Tibial nerve (tissue), 4 donors: ENCODE measurements at regions not wholly inside any gene's neighbourhood (a gene's known extent, or its start where the extent isn't known, plus 50 kb on each side); places are given as distances from the start of the nearest gene placed in this dataset.

ENCODE experiments used
- DNase-seq, 2 donors: peaks; one replicate each; pipeline ENCODE4 v3.0.0-alpha.2; 2019; ENCODE audit warnings: low spot score in 2 of 2
- H3K27ac ChIP-seq, 4 donors: fragments of 200-600 bp; sonication (generic) in 3 of 4; one replicate each; pipeline ENCODE4 v1.5.1; 2017 to 2019; ENCODE audit warnings: mild to moderate bottlenecking in 1 of 4
- H3K27me3 ChIP-seq, 2 donors: fragments of 200-600 bp; sonication (generic) in 1 of 2; one replicate each; pipeline versions ENCODE4 v1.5.1 to v1.6.0; 2017 to 2019
- H3K36me3 ChIP-seq, 3 donors: fragments of 200-600 bp; sonication (generic); one replicate each; pipeline ENCODE4 v1.5.1; 2018 to 2019
- H3K4me1 ChIP-seq, 4 donors: fragments of 200-600 bp; sonication (generic) in 3 of 4; one replicate each; pipeline ENCODE4 v1.5.1; 2017 to 2019
- H3K4me3 ChIP-seq, 4 donors: fragments of 200-600 bp; sonication (generic) in 3 of 4; one replicate each; pipeline ENCODE4 v1.5.1; 2017 to 2019; ENCODE audit warnings: mild to moderate bottlenecking in 1 of 4, moderate library complexity in 1 of 4
- H3K9me3 ChIP-seq, 4 donors: fragments of 200-600 bp; sonication (generic) in 3 of 4; one replicate each; pipeline ENCODE4 v1.5.1; 2017 to 2019
- CTCF ChIP-seq, 5 experiments: fragments of 200-600 bp in 3 of 5; fragments of 450-650 bp in 2 of 5; sonication (generic) in 3 of 5; IDR thresholded peaks; one replicate each; pipeline ENCODE4 v1.5.1; 2016 to 2019; ENCODE audit warnings: antibody characterized with exemption in 5 of 5, mild to moderate bottlenecking in 3 of 5, moderate library complexity in 2 of 5
- EP300 ChIP-seq, 2 donors: sonication (generic); formaldehyde crosslinking; IDR thresholded peaks; one replicate each; pipeline ENCODE4 v1.6.1; 2017; ENCODE audit warnings: antibody characterized with exemption in 2 of 2, mild to moderate bottlenecking in 1 of 2
- POLR2A ChIP-seq, 2 donors: fragments of 450-650 bp; IDR thresholded peaks; one replicate each; pipeline ENCODE4 v1.6.1; 2017; ENCODE audit warnings: antibody characterized with exemption in 2 of 2, mild to moderate bottlenecking in 2 of 2, moderate library complexity in 2 of 2
- WGBS, 2 donors: methylation state at CpG; one replicate each; pipeline ENCODE4 v1.1.5; 2018; 5-methylcytosine and 5-hydroxymethylcytosine counted together

GRCh38 chr13:90545070-90545840 lies 802.2 kb upstream of the MIR17HG start:
- 93 to 94% methylated on average over 4 of the region's 4 CpGs for WGBS, 2 donors

GRCh38 chr13:90547272-90547790 lies 800.2 kb upstream of the MIR17HG start:
- DNase-seq = no peak
- no peak overlapping the region for H3K4me3 ChIP-seq
- peaks cover 0 to 10% (median 2%) of the 10 kb centered on the region in 4 donors for H3K9me3 ChIP-seq
- WGBS, 2 donors = 70 to 94% methylated on average over 2 of the region's 2 CpGs
- H3K36me3 ChIP-seq = no peaks in the 10 kb centered on the region
- H3K4me1 ChIP-seq = no peaks in the 10 kb centered on the region
- no peaks in the 10 kb centered on the region for H3K27me3 ChIP-seq
- TF ChIP-seq CTCF (IDR thresholded peaks at IDR 0.05) (no peak), POLR2A (IDR thresholded peaks at IDR 0.05) (no peak), EP300 (IDR thresholded peaks at IDR 0.05) (no peak)
- no peak overlapping the region for H3K27ac ChIP-seq

More at GRCh38 chr13:90545070-90545840, 802.2 kb upstream of the MIR17HG start:
- no peaks in the 10 kb centered on the region for H3K36me3 ChIP-seq
- no peak overlapping the region for H3K4me3 ChIP-seq
- no peaks in the 10 kb centered on the region for H3K27me3 ChIP-seq
- H3K4me1 ChIP-seq = no peaks in the 10 kb centered on the region
- TF ChIP-seq CTCF (IDR thresholded peaks at IDR 0.05) (no peak), POLR2A (IDR thresholded peaks at IDR 0.05) (no peak), EP300 (IDR thresholded peaks at IDR 0.05) (no peak)
- no peak overlapping the region for H3K27ac ChIP-seq
- peaks cover 0 to 10% (median 2%) of the 10 kb centered on the region in 4 donors for H3K9me3 ChIP-seq
- DNase-seq = no peak

- Histone ChIP-seq H3K27ac (no peak overlapping the region), H3K27me3 (no peaks in the 10 kb centered on the region), H3K4me3 (no peak overlapping the region), H3K4me1 (no peaks in the 10 kb centered on the region), H3K36me3 (no peaks in the 10 kb centered on the region), H3K9me3 (peaks cover 0 to 10% (median 2%) of the 10 kb centered on the region in 4 donors)
- no peak for TF ChIP-seq POLR2A (IDR thresholded peaks at IDR 0.05)
- TF ChIP-seq CTCF (IDR thresholded peaks at IDR 0.05) = no peak
- TF ChIP-seq EP300 (IDR thresholded peaks at IDR 0.05) = no peak
- WGBS, 2 donors = 60 to 70% methylated on average over 3 of the region's 3 CpGs
- no peak for DNase-seq
Observed at GRCh38 chr13:90551253-90551652, 796.2 kb upstream of the MIR17HG start.

- Histone ChIP-seq H3K36me3 (no peaks in the 10 kb centered on the region), H3K27me3 (no peaks in the 10 kb centered on the region), H3K4me1 (no peaks in the 10 kb centered on the region), H3K27ac (no peak overlapping the region), H3K4me3 (no peak overlapping the region), H3K9me3 (peaks cover 0 to 3% (median under 1%) of the 10 kb centered on the region in 4 donors)
- DNase-seq = no peak
- TF ChIP-seq POLR2A (IDR thresholded peaks at IDR 0.05) (no peak), CTCF (IDR thresholded peaks at IDR 0.05) (no peak), EP300 (IDR thresholded peaks at IDR 0.05) (no peak)
- 61% methylated on average over 2 of the region's 2 CpGs for WGBS, 2 donors
Observed at GRCh38 chr13:90552702-90553101, 794.8 kb upstream of the MIR17HG start.

GRCh38 chr13:90553159-90553558 lies 794.3 kb upstream of the MIR17HG start:
- TF ChIP-seq EP300 (IDR thresholded peaks at IDR 0.05) (no peak), POLR2A (IDR thresholded peaks at IDR 0.05) (no peak), CTCF (IDR thresholded peaks at IDR 0.05) (no peak)
- no peak overlapping the region for H3K27ac ChIP-seq
- H3K9me3 ChIP-seq = no peaks in the 10 kb centered on the region
- DNase-seq = no peak
- no peaks in the 10 kb centered on the region for H3K36me3 ChIP-seq
- no peaks in the 10 kb centered on the region for H3K27me3 ChIP-seq
- no peaks in the 10 kb centered on the region for H3K4me1 ChIP-seq
- 59% methylated on average over 3 of the region's 3 CpGs for WGBS, 2 donors
- H3K4me3 ChIP-seq = no peak overlapping the region
